Neural cell (in vitro differentiated cells): ENCODE measurements at regions not wholly inside any gene's neighbourhood (a gene's known extent, or its start where the extent isn't known, plus 50 kb on each side); places are given as distances from the start of the nearest gene placed in this dataset.

Experiments
- H2AFZ ChIP-seq: fragments of 200-600, 300-800 bp; sonication (generic), shearing (Covaris generic); 2 replicates; pipeline ENCODE4 v1.6.0; 2014; ENCODE audit warnings: low read depth, mild to moderate bottlenecking, antibody characterized with exemption, low read length, moderate library complexity
- H3F3A ChIP-seq: fragments of 200-600 bp; shearing (Covaris generic); 2 replicates; pipeline ENCODE4 v1.6.1; 2016; ENCODE audit warnings: mild to moderate bottlenecking, moderate library complexity, mixed read lengths, antibody characterized with exemption, low read length; ENCODE audit not compliant: insufficient read depth, poor library complexity, severe bottlenecking
- H3K27ac ChIP-seq: fragments of 200-600, 300-800 bp; sonication (generic), shearing (Covaris generic); 2 replicates; pipeline ENCODE4 v1.5.1; 2014; ENCODE audit warnings: mild to moderate bottlenecking, low read length, moderate library complexity
- H3K27me3 ChIP-seq: fragments of 300-800, 200-600 bp; sonication (generic), shearing (Covaris generic); 2 replicates; pipeline ENCODE4 v1.6.0; 2014; ENCODE audit warnings: mild to moderate bottlenecking, low read depth, low read length, moderate library complexity; ENCODE audit not compliant: insufficient read depth
- H3K36me3 ChIP-seq: fragments of 300-800, 200-600 bp; sonication (generic), shearing (Covaris generic); 2 replicates; pipeline ENCODE4 v1.5.1; 2014; ENCODE audit warnings: mild to moderate bottlenecking, antibody characterized with exemption, low read length, moderate library complexity; ENCODE audit not compliant: insufficient read depth
- H3K4me2 ChIP-seq: fragments of 300-800, 200-600 bp; sonication (generic), shearing (Covaris generic); 2 replicates; pipeline ENCODE4 v1.6.0; 2014; ENCODE audit warnings: mild to moderate bottlenecking, low read length
- H3K4me3 ChIP-seq: fragments of 300-800, 200-600 bp; sonication (generic), shearing (Covaris generic); 2 replicates; pipeline ENCODE4 v1.5.1; 2014; ENCODE audit warnings: mild to moderate bottlenecking, low read length, moderate library complexity
- H3K79me2 ChIP-seq: fragments of 200-600 bp; shearing (Covaris generic); replicated peaks from 2 replicates; pipeline ENCODE4 v1.6.0; 2014; ENCODE audit warnings: mild to moderate bottlenecking, low read length, moderate library complexity; ENCODE audit not compliant: insufficient read depth
- H3K9ac ChIP-seq: fragments of 300-800, 200-600 bp; sonication (generic), shearing (Covaris generic); 2 replicates; pipeline ENCODE4 v1.6.1; 2016; ENCODE audit warnings: mild to moderate bottlenecking, low read length, mixed read lengths
- H3K9me2 ChIP-seq: fragments of 200-600 bp; shearing (Covaris generic); 2 replicates; pipeline ENCODE4 v1.6.1; 2016; ENCODE audit warnings: mild to moderate bottlenecking, low read length, mixed read lengths; ENCODE audit not compliant: insufficient read depth
- H3K9me3 ChIP-seq: fragments of 200-600, 300-800 bp; sonication (generic), shearing (Covaris generic); 2 replicates; pipeline ENCODE4 v1.6.1; 2016; ENCODE audit warnings: mild to moderate bottlenecking, mixed run types, low read length, moderate library complexity, mixed read lengths
- H4K20me1 ChIP-seq: fragments of 200-600 bp; shearing (Covaris generic); 2 replicates; pipeline ENCODE4 v1.6.1; 2016; ENCODE audit warnings: mild to moderate bottlenecking, mixed run types; ENCODE audit not compliant: insufficient read depth
- CTCF ChIP-seq: fragments of 450-650 bp; IDR thresholded peaks from 2 replicates; pipeline ENCODE4 v1.5.1; 2014; ENCODE audit warnings: antibody characterized with exemption, mild to moderate bottlenecking, moderate library complexity; ENCODE audit not compliant: poor library complexity, severe bottlenecking
- EP300 ChIP-seq: fragments of 450-650 bp; conservative IDR thresholded peaks from 2 replicates; pipeline ENCODE4 v1.6.1; 2014; ENCODE audit warnings: antibody characterized with exemption, mild to moderate bottlenecking, moderate library complexity; ENCODE audit not compliant: poor library complexity, severe bottlenecking
- EZH2 ChIP-seq: fragments of 200-600, 300-800 bp; shearing (Covaris generic), sonication (generic); IDR thresholded peaks from 2 replicates; pipeline ENCODE4 v1.6.1; 2014; ENCODE audit warnings: antibody characterized with exemption, low read length, borderline replicate concordance, mild to moderate bottlenecking; ENCODE audit not compliant: insufficient read depth, poor library complexity, severe bottlenecking
- MXI1 ChIP-seq: fragments of 450-650 bp; conservative IDR thresholded peaks from 2 replicates; pipeline ENCODE4 v1.6.1; 2014; ENCODE audit warnings: antibody characterized with exemption, mild to moderate bottlenecking; ENCODE audit not compliant: poor library complexity, severe bottlenecking
- POLR2AphosphoS5 ChIP-seq: IDR thresholded peaks from 2 replicates; pipeline ENCODE4 v1.6.1; 2012
- RAD21 ChIP-seq: fragments of 450-650 bp; conservative IDR thresholded peaks from 2 replicates; pipeline ENCODE4 v1.6.1; 2014; ENCODE audit warnings: antibody characterized with exemption, mild to moderate bottlenecking, moderate library complexity
- REST ChIP-seq: IDR thresholded peaks from 2 replicates; pipeline ENCODE4 v1.6.1; 2012; ENCODE audit warnings: borderline replicate concordance
- SMC3 ChIP-seq: fragments of 450-650 bp; conservative IDR thresholded peaks from 2 replicates; pipeline ENCODE4 v1.6.1; 2014; ENCODE audit warnings: antibody characterized with exemption, mild to moderate bottlenecking, moderate library complexity; ENCODE audit not compliant: poor library complexity
- TAF1 ChIP-seq: IDR thresholded peaks from 2 replicates; pipeline ENCODE4 v1.6.1; 2012; ENCODE audit warnings: low read depth

- H3K4me3 ChIP-seq, result no peak overlapping the region
- TF ChIP-seq POLR2AphosphoS5, result no peak
- no peak for TF ChIP-seq REST
- no peak for TF ChIP-seq EZH2
- no peak for TF ChIP-seq EP300
- no peak for TF ChIP-seq SMC3
- no peak for TF ChIP-seq TAF1
- H3K36me3 ChIP-seq, result no peaks in the 10 kb centered on the region
- no peaks in the 10 kb centered on the region for H3K27me3 ChIP-seq
- no peaks in the 10 kb centered on the region for H3F3A ChIP-seq
- H2AFZ ChIP-seq, result no peak overlapping the region
- H4K20me1 ChIP-seq, result no peaks in the 10 kb centered on the region
- H3K9me3 ChIP-seq, result no peaks in the 10 kb centered on the region
- H3K27ac ChIP-seq, result no peak overlapping the region
- no peak overlapping the region for H3K4me2 ChIP-seq
- no peaks in the 10 kb centered on the region for H3K79me2 ChIP-seq
- H3K9me2 ChIP-seq, result no peaks in the 10 kb centered on the region
- H3K9ac ChIP-seq, result no peak overlapping the region
Observed at GRCh38 chr5:3020426-3020825, 268.9 kb upstream of the IRX2 start.

- no peak overlapping the region for H3K4me2 ChIP-seq
- no peak overlapping the region for H2AFZ ChIP-seq
- TF ChIP-seq CTCF, result no peak
- no peak for TF ChIP-seq EP300
- no peak for TF ChIP-seq REST
- TF ChIP-seq EZH2, result no peak
- no peak for TF ChIP-seq RAD21
- no peak for TF ChIP-seq MXI1
- TF ChIP-seq POLR2AphosphoS5, result no peak
- no peak for TF ChIP-seq SMC3
- no peak for TF ChIP-seq TAF1
- H3K27ac ChIP-seq, result no peak overlapping the region
- no peak overlapping the region for H3K4me3 ChIP-seq
- H3K27me3 ChIP-seq, result no peaks in the 10 kb centered on the region
- H3K9me3 ChIP-seq, result no peaks in the 10 kb centered on the region
- H3K79me2 ChIP-seq, result no peaks in the 10 kb centered on the region
- H3K9me2 ChIP-seq, result no peaks in the 10 kb centered on the region
- no peaks in the 10 kb centered on the region for H3F3A ChIP-seq
- no peaks in the 10 kb centered on the region for H3K36me3 ChIP-seq
- no peaks in the 10 kb centered on the region for H4K20me1 ChIP-seq
- H3K9ac ChIP-seq, result no peak overlapping the region
Observed at GRCh38 chr5:3019045-3019444, 267.6 kb upstream of the IRX2 start.
